ENCODE measurements at regions not wholly inside any gene's neighbourhood (a gene's known extent, or its start where the extent isn't known, plus 50 kb on each side); places are given as distances from the start of the nearest gene placed in this dataset.

GRCh38 chr11:37597776-37598175 is 999.7 kb upstream of the RAG2 start:
- no peak for TF ChIP-seq POLR2A (IDR thresholded peaks at IDR 0.05)
- TF ChIP-seq, protein P1, sequence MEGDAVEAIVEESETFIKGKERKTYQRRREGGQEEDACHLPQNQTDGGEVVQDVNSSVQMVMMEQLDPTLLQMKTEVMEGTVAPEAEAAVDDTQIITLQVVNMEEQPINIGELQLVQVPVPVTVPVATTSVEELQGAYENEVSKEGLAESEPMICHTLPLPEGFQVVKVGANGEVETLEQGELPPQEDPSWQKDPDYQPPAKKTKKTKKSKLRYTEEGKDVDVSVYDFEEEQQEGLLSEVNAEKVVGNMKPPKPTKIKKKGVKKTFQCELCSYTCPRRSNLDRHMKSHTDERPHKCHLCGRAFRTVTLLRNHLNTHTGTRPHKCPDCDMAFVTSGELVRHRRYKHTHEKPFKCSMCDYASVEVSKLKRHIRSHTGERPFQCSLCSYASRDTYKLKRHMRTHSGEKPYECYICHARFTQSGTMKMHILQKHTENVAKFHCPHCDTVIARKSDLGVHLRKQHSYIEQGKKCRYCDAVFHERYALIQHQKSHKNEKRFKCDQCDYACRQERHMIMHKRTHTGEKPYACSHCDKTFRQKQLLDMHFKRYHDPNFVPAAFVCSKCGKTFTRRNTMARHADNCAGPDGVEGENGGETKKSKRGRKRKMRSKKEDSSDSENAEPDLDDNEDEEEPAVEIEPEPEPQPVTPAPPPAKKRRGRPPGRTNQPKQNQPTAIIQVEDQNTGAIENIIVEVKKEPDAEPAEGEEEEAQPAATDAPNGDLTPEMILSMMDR (IDR thresholded peaks at IDR 0.05), result no peak
